H4 (cell line): ENCODE measurements at regions not wholly inside any gene's neighbourhood (a gene's known extent, or its start where the extent isn't known, plus 50 kb on each side); places are given as distances from the start of the nearest gene placed in this dataset.
A peak's percentile ranks its signal among the peaks of the same experiment; 100 is the strongest.

ENCODE experiments used
- DNase-seq: peaks from one replicate; pipeline ENCODE4 v3.0.0-alpha.2; 2015; ENCODE audit warnings: low spot score

GRCh38 chr4:100736641-100737451 lies 219.0 kb upstream of the EMCN start:
- peak; percentile 69 for DNase-seq

DNA sequence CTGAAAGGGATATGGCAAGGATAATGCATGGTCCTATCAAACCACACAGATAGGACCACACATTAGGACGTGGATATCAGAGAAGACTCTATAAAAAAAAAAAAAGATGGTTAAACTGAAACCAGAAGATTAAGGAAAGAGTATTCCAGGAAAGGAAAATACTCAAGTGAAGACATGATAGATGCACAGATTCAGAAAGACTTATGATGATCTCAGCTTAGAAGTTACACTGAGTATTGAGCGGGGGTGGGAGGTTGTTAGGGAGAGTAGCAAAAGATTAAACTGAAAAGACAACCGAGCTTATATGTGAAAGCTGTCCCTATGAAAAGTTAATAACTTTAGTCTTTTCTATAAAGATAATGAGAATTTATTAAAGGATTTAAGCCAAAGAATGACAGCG lies 211.0 kb upstream of the EMCN start:
- no peak for DNase-seq

GRCh38 chr4:100722866-100723459 lies 205.1 kb upstream of the EMCN start:
- DNase-seq, result no peak

DNA sequence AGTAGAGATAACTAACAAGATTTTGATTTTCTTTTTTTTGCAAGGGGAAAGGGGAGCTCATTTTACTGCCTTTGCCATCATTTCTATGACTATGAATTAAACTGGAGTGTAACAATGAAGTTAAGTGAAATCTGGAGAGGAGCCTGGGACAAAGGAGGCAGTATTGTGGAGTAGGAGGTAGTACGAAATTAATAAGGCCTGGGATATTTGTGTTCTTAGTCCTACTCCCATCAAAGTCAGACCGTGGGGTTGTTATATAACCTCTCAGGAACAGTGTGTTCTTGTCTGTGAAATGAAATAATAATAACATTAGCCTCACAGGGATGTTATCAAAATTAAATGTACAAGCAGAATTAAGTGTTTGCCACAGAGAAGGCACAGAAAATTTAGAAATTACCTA lies 204.3 kb upstream of the EMCN start:
- no peak for DNase-seq

GRCh38 chr4:100721490-100721889 lies 203.7 kb upstream of the EMCN start:
- no peak for DNase-seq

- no peak for DNase-seq
These were observed 203.3 kb upstream of the EMCN start for GRCh38 chr4:100721077-100721476.

GRCh38 chr4:100716416-100716815 lies 198.6 kb upstream of the EMCN start:
- no peak for DNase-seq

DNA sequence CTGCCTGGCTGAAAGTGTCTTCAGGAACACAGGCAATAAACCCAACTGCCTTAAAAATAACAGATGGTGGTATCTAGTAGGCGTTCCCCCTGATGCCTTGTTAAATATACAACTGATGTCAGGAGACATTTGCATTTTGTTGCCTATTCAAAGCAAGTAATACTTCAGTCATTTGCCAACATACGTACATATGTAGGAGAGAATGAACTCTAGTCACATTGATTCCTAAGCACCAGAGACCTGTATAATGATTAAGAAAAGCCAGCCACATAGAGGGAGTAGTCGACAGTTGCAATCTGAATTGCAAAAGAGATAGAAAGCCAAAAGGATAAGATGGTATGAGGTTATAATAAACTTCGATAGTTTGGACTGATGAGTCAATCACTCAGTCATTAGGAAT lies 191.0 kb upstream of the EMCN start:
- DNase-seq, result no peak

DNA sequence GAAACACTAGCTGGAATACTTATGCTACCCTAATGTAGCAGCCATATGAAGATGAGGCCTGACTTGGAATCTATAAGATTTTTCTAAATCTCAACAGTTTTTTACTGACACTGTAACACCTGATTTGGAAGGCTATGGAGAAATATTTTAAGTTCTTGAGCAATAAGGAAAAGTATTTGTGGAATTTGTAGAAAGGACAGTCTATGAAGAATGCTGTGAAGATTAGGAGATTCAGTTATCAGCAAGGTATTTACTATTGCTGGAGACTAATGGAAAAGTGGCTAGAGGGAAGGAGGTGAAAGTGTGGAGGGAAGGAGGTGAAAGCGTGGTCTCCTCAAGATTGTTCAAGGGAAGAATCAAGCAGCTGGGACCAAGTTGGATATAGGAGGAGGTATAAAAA lies 190.0 kb upstream of the EMCN start:
- no peak for DNase-seq

DNA sequence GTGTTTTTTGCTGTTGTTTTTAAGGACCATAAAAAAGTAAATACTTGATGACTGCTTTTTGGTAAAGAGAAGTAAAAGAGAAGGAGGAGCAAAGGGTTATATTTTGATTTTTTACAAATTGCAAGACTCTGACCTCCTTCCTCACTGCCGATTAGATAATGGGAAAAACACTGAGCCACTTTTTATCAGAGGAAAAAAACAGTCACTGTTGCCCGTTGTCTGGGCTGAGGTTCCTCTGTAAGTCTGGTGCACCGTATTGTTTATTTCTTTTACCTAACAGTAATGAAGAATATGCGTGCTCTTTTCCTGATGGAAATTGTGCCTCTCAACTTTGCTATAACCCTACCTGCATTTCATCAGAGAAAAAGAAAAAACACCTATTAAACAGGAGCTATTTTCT lies 178.7 kb upstream of the EMCN start:
- no peak for DNase-seq

DNA sequence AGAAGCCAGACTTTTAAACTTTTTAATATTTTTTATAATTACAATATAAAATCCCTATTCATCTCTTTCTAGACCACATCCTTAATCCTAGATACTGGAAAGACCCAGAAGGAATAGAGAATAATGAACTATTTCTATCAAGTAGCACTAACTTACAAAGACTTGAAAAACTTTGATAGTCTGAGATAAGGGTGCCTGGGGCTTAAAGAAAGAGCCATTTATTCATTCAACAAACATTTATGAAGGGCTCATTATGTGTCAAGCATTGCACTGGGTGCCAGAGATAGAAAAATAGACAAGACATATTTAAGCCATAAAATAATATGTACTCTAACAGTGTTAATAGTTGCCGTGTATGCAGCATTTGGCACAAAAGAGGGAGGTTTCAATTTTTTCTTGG lies 178.0 kb upstream of the EMCN start:
- DNase-seq, result no peak

DNA sequence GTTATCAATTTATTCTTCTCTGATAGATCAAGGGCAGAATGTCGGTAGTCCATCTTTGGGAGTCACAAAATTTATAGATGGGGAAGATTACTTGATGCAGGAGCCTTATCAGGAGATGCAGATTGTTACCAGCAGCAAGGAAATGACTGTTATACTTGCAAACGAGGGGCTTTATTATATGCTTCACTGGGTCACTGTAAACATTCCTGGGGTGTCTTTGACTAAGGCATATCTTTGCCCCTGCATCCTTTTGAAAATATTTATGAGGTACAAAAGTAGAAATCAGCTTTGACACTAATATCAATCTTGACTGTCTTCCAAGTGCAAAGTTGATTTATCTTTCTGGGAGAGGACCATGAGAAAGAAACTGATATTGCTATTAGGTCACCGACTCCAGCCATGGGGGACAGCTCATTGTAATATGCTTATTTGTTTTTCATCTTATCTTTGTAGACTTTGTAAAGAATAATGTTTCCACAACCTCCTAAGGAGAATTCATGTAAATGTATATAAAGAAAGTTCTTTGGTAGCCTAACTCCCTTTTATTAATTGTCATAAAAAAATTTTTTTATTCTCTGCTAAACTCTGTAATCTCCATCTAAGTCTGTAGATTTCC lies 177.3 kb upstream of the EMCN start:
- DNase-seq, result no peak

DNA sequence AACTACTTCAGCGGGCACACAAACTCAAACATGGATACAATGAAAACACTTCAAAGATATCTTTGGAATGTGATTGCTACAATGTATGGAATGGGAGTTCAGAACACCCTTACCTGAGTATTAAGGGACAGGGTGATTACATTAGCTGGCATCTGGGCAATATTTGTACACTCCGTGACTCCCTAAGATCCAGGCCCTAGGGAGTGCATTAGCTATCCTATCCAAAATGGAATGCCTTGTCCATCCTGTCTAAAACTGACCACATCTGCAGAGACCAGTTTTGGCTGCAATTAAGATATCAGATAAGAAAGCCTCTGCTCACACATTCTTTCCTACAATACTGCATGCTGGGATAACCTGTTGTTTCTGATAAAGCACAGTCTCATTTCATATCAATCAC lies 176.6 kb upstream of the EMCN start:
- no peak for DNase-seq

GRCh38 chr4:100690812-100691211 lies 173.0 kb upstream of the EMCN start:
- no peak for DNase-seq

DNA sequence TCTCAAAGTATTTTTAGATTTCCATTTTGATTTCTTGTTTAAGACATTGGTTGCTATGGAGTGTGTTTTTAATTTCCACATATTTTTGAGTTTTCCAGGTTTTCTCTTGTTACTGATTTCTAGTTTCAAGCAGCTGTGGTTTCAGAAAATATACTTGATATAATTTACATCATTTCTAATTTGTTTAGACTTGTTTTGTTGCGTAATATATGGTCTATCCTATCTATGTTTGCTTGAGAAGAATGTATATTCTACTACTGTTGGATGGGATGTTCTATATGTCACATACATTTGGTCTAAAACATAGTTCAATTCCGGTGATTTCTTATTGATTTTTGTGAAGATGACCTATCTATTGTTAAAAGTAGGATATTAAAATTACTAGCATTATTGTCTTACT lies 170.5 kb upstream of the EMCN start:
- DNase-seq, result no peak

DNA sequence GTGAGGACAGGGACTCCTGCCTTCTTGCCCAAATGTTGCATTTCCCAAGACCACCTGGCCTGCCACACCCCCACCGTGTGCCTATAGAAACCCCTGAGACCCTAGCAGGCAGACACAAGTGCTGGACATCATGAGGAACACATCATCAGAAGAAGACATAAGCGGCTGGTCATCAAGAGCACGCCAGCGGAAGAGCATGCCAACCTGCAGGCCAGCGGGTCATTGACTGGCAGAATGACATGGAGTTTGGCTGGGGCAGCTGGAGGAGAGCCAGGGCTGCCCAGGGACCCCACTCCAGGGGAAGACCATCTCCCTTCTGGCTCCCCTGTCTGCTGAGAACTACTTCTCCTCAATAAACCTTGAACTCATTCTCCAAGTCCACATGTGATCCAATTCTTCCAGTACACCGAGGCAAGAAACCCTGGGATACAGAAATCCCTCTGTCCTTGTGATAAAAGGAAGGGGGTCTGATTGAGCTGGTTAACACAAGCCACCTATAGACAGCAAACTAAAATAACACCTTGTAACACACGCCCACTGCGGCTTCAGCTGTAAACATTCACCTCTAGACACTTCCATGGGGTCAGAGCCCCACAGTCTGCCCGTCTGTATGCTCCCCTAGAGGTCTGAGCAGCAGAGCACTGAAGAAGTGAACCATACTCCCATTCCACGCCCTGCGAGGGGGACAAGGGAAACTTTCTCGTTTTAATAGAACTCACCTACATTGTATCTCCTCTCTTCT lies 164.8 kb upstream of the EMCN start:
- no peak for DNase-seq

GRCh38 chr4:100681289-100681688 lies 163.5 kb upstream of the EMCN start:
- no peak for DNase-seq

GRCh38 chr4:100679926-100680325 lies 162.1 kb upstream of the EMCN start:
- no peak for DNase-seq

- DNase-seq, result no peak
These were observed 157.2 kb upstream of the EMCN start for GRCh38 chr4:100674976-100675375.

GRCh38 chr4:100657187-100657586 lies 139.4 kb upstream of the EMCN start:
- DNase-seq, result no peak

GRCh38 chr4:100651499-100652175 lies 133.8 kb upstream of the EMCN start:
- DNase-seq, result no peak

DNA sequence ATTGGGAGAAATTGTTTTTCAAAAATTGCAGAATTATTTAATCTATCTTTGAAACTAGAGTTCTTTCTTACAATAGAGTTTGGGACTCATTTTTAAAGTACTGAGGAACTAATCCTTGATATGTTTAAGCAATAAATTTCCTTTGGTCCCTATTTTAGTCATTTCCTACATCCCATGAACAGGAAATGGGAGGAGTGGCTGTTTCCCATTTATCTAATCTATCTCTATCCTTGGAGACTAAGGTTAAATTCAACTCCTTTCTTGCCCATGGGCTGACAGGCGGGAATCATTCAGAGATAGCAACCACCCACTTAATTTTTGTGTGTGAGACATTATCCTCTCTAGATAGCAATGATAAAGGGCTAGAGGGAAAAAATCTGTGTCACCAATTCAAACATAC lies 131.6 kb upstream of the EMCN start:
- no peak for DNase-seq
